Myocyte (in vitro differentiated cells): ENCODE measurements at regions not wholly inside any gene's neighbourhood (a gene's known extent, or its start where the extent isn't known, plus 50 kb on each side); places are given as distances from the start of the nearest gene placed in this dataset.
"Not testable (repeated sequence)": the region's sequence is repeated elsewhere in the genome, so short reads cannot be mapped to it uniquely, and the experiment has no call there.

Source experiments
- DNase-seq: peaks from one replicate; pipeline ENCODE4 v3.0.0-alpha.2; 2012; ENCODE audit warnings: low read depth

DNA sequence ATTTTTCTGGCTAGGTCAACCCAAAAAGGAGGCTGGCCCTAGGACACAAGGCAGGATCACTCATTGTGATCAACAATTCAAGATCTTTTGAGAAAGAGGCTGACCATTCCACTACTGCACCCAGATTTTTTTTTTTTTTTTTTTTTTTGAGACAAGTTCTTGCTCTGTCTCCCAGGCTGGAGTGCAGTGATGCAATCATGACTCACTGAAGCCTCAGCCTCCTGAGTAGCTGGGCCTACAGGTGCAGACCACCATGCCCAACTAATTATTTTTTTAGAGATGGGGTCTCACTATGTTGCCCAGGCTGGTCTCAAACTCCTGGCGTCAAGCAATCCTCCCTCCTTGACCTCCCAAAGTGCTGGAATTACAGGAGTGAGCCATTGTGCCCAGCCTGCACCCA is 265.4 kb downstream of the SOX9 start:
- DNase-seq: not testable (repeated sequence)

DNA sequence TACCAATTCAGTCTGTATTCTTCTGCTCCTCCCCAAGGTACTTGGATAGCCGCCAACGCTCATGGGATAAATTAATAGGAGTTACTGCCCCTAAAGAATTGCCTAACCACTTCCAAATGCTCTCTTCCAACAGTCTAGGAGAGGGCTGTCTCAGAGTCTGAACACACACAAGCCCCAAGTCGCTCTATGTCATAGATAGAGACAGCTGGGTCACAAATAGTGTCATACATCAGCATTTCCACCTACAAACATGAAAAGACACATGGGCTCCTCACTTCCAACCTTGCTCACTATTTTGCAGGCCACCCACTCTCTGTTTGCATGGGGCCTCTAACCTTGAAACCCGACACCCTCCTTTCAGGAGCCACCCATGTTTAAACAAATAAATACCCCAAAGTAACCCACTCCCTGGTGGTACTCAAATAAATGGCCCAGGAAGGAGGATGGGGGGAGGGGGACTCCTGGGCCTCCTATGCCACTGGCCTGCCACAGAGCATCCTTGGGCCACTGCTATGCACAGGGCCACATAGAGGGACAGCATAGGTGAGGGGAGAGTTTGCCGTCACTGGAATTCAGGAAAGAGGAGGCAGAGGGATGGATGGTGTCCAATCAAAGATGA is 265.9 kb downstream of the SOX9 start:
- DNase-seq: no peak

- DNase-seq: peak; percentile 87
These were observed 266.7 kb downstream of the SOX9 start for GRCh38 chr17:72387487-72387886.

DNA sequence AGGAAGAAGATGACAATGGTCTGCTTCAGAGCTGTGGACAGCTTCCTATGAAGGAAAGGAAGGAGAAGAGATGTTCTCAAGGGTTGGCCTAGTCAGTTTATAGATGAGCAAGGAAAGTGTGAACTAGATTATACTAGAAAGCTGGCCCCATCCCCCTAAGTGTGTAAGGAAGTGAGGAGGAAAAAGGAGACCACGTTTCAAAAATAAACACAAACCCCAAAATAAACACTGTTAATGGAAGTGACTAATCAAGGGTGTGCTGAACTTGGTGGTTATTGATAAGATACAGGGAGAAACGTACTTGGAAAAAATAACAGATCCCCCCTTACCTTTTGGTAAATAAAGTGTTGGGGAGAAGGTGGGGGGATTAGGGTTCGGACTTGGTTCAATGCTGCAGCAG is 267.1 kb downstream of the SOX9 start:
- DNase-seq: no peak

GRCh38 chr17:72388765-72389473 is 268.1 kb downstream of the SOX9 start:
- DNase-seq: peak; percentile 96

DNA sequence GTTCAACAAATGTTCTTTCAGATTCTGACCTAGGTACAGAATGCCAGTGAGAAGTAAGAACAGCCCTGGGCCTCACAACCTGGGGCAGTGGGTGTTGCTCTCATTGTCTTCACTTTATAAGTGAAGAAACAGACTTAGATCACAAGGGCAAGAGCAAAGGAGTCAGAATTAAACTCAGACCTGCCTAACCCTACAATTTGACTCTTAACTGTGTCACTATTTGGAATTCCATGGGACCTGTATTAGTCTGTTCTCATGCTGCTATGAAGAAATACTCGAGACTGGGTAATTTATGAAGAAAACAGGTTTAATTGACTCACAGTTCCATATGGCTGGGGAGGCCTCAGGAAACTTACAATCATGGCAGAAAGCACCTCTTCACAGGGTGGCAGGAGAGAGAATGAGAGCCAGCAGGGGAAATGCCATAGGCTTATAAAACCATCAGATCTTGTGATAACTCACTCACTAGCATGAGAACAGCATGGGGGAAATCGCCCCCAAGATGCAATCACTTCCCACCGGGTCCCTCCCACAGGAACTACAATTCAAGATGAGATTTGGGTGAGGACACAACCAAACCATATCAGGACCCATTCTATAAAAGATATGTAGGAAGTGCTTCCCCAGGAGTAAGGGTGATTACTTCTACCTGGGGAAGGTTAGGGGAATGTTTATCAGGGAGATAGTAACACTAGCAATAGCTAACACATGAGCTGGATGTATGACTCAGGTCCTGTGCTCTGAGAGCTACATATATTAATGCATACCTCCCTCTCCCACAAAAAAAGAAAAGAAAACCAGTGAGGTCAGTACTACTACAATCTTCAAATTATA is 270.1 kb downstream of the SOX9 start:
- no peak for DNase-seq

GRCh38 chr17:72392056-72393010 is 271.5 kb downstream of the SOX9 start:
- DNase-seq: peak; percentile 49

GRCh38 chr17:72393553-72393952 is 272.7 kb downstream of the SOX9 start:
- peak; percentile 32 for DNase-seq

DNA sequence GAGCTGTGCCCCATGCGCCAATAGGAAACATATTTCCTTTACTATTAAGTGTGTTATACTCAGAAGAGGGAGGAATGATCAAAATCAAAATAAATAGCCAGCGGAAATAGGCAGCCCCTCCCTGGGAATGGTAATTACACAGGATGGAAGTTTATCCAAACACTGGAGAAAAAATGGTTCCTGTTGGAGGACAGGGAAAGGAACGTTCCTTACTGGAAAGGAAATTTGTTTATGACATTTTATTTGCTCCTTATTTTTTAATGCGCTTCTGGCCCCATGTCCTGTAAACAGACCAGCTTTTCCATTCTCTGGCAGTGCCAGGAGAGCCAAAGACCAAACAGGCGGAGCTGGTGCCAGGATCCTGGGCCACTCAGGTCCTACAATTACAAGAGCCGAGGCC is 273.7 kb downstream of the SOX9 start:
- DNase-seq: no peak

DNA sequence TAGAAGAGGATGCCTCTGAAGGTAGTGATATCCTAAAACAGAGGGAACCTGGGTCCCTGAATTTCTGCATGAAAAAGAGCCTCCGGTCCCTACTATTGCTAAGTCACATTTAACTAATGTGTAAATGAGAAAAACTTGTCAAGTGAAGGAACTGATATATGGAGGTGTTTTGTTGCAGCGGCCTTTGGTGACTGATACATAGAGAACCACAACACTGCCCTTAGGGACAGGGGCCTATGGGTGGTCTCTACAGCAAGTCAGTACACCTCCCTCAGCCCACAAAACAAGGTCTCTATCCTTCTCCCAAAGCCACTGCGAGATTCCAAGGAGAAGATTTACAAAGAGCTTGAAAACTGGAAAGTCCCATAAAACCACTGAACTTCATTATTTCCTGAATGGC is 275.3 kb downstream of the SOX9 start:
- no peak for DNase-seq

DNA sequence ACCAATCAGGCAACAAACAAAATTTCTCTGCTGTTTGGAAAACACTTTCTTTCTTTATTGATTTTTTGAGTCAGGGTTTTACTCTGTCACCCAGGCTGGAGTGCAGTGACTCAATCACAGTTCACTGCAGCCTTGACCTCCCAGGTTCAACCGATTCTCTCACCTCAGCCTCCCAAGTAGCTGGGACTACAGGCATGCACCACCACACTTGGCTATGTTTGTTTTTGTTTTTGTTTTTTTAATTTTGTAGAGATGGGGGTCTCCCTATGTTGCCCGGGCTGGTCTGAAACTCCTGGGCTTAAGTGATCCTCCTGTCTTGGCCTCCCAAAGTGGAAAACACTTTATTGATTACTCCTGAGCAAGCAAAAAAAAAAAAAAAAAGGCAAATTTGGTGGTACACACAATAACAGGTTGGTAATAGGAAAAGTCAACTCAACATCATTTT is 276.4 kb downstream of the SOX9 start:
- DNase-seq: no peak

DNA sequence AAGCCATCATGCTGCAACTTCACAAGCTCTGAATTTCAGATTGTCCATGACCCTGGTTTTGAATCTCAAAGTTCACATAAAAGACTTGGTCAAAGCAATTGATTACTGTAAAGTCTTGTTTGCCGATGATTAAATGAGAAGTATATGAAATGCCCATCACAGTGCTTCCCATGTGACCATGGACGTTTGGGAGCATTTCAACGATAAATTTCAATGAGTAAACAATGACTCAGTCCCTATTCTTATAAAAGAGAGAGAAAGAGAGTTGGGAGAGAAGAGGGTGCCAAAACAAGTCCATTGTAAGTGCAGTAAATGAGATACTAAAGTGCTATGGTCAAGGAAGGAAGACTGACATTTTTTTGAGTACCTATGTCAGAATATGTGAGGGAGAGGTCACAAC is 276.9 kb downstream of the SOX9 start:
- no peak for DNase-seq

GRCh38 chr17:72399023-72399607 is 278.3 kb downstream of the SOX9 start:
- no peak for DNase-seq

- DNase-seq: no peak
These were observed 279.0 kb downstream of the SOX9 start for GRCh38 chr17:72399608-72400487.

DNA sequence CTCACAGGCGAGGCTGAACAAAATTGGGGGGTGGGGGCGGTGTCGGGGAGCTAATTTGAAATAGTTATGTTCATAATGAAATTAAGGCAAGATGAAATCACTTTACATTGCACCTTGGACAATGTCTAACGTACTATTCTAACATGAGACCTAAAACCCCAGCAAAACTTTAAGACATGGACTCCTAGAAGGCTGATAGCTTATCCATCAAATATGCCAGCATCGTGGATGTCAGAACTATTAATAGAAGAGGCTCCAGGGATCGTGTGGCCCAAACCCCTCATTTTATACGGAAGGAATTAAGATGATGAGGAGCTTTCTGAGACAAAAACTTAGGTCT is 279.6 kb downstream of the SOX9 start:
- DNase-seq: no peak

GRCh38 chr17:72400863-72401262 is 280.0 kb downstream of the SOX9 start:
- DNase-seq: no peak

- DNase-seq: no peak
These were observed 281.3 kb downstream of the SOX9 start for GRCh38 chr17:72401883-72402726.

DNA sequence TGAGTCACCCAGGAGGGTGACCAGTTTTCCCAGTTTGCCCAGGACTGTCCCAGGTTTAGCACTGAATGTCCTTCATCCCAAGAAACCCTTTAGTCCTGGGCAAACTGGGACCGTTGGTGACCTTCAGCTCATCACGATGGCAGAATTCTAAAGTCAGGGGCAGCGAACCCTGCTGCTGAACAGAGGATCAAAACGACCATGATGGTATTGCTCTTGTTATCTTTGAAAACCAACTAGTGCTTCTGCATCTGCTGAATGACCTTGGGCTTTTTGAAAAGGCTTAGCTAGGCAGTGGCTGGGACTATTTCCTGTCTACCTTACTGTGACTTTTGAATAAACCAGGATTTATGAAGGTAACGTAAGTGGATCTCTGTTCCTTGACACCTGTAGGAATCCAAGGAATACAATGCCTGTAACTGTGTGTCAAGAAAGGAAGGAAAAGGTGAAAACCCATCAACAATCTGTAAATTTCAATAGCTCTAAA is 281.9 kb downstream of the SOX9 start:
- DNase-seq: no peak
